ENCODE measurements at regions not wholly inside any gene's neighbourhood (a gene's known extent, or its start where the extent isn't known, plus 50 kb on each side); places are given as distances from the start of the nearest gene placed in this dataset.

DNA sequence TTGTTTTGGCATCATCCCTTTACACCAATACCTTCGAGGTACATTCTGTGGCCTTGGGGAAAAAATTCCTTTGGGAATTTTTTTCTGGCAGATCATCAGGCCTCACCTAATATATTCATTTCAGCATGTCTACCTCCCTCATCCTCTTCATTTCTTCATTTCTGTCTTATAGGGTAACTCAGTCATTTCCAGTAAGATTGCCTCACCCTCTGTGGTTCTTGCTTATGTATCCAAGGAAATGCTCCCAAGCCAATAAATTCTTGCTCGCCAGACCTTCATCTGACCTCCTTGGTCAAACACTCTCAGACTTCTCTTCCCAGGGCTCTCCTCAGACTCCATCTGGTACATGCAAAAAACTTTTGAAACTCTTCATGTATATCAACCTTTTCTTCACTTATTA is 265.6 kb downstream of the TMX3 start:
- no peaks in the 10 kb centered on the region for H3K36me3 ChIP-seq (replicated peaks; ENCODE audit: low read depth, low read length)
- no peak overlapping the region for H3K4me3 ChIP-seq (ENCODE audit: low read length)
- H3K9me3 ChIP-seq (ENCODE audit: insufficient read depth, low read length) = peaks cover 3% of the 10 kb centered on the region; the same call in 1 of the 2 replicates
- H3K27ac ChIP-seq (ENCODE audit: low read length) = no peak overlapping the region
- H3K4me2 ChIP-seq (ENCODE audit: low read length) = no peak overlapping the region
- no peaks in the 10 kb centered on the region for H3K27me3 ChIP-seq (ENCODE audit: low read depth, low read length)
- no peaks in the 10 kb centered on the region; the same call in 1 of the 2 replicates for H3K4me1 ChIP-seq (ENCODE audit: low read length)
- no peak overlapping the region for H2AFZ ChIP-seq (ENCODE audit: low read depth, low read length)
- no peaks in the 10 kb centered on the region for H4K20me1 ChIP-seq (ENCODE audit: insufficient read depth, low read length)
- TF ChIP-seq, protein P1, sequence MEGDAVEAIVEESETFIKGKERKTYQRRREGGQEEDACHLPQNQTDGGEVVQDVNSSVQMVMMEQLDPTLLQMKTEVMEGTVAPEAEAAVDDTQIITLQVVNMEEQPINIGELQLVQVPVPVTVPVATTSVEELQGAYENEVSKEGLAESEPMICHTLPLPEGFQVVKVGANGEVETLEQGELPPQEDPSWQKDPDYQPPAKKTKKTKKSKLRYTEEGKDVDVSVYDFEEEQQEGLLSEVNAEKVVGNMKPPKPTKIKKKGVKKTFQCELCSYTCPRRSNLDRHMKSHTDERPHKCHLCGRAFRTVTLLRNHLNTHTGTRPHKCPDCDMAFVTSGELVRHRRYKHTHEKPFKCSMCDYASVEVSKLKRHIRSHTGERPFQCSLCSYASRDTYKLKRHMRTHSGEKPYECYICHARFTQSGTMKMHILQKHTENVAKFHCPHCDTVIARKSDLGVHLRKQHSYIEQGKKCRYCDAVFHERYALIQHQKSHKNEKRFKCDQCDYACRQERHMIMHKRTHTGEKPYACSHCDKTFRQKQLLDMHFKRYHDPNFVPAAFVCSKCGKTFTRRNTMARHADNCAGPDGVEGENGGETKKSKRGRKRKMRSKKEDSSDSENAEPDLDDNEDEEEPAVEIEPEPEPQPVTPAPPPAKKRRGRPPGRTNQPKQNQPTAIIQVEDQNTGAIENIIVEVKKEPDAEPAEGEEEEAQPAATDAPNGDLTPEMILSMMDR (IDR thresholded peaks at IDR 0.05; ENCODE audit: low read depth, low read length) = no peak
- TF ChIP-seq EZH2phosphoT487 (IDR thresholded peaks at IDR 0.05; ENCODE audit: low read depth) = no peak
- no peaks in the 10 kb centered on the region for H3K79me2 ChIP-seq (ENCODE audit: low read length)
- H3K9ac ChIP-seq (ENCODE audit: low read length) = no peak overlapping the region

DNA sequence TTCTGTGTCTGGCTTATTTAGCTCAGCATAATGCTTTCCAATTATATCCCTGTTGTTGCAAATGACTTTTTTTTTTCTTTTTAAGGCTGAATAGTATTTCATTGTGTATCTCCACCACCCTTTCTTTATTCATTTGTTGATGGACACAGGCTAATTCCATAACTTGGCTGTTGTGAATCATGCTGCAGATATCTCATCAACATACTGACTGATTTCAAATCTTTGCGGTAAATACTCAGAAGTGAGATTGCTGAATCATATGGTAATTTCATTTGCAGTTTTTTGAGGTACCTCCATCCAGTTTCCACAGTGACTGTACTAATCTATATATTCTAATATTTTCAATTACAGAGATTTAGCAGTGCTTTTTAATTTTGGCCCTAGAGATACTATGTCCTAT is 266.2 kb downstream of the TMX3 start:
- H3K4me2 ChIP-seq (ENCODE audit: low read length) = no peak overlapping the region
- H2AFZ ChIP-seq (ENCODE audit: low read depth, low read length) = no peak overlapping the region
- no peak for TF ChIP-seq EZH2phosphoT487 (IDR thresholded peaks at IDR 0.05; ENCODE audit: low read depth)
- TF ChIP-seq, protein P1 (IDR thresholded peaks at IDR 0.05; ENCODE audit: low read depth, low read length) = no peak
- H3K27me3 ChIP-seq (ENCODE audit: low read depth, low read length) = no peaks in the 10 kb centered on the region
- H3K36me3 ChIP-seq (replicated peaks; ENCODE audit: low read depth, low read length) = no peaks in the 10 kb centered on the region
- no peak overlapping the region for H3K4me3 ChIP-seq (ENCODE audit: low read length)
- no peak overlapping the region for H3K9ac ChIP-seq (ENCODE audit: low read length)
- H4K20me1 ChIP-seq (ENCODE audit: insufficient read depth, low read length) = no peaks in the 10 kb centered on the region
- no peaks in the 10 kb centered on the region for H3K79me2 ChIP-seq (ENCODE audit: low read length)
- H3K9me3 ChIP-seq (ENCODE audit: insufficient read depth, low read length) = peaks cover 3% of the 10 kb centered on the region; the same call in 1 of the 2 replicates
- no peaks in the 10 kb centered on the region; the same call in 1 of the 2 replicates for H3K4me1 ChIP-seq (ENCODE audit: low read length)
- H3K27ac ChIP-seq (ENCODE audit: low read length) = no peak overlapping the region

DNA sequence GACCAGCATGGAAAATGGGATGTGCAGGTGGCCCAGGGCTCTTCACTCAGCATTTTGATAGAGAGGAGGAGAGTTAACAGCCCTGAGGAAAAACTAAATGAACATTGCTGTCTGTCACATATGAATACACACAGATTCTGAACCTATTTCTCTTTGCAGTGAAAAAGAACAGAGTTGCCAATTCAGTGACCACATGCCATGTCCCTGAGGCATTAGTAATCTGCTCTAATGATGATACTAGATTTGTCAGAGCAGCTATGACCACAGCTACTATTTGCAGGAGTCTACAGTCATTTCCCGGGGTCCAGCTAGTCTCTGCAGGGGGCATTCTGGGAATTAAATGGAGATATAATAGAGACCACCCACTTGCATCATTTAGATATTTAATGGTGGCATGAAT is 267.6 kb downstream of the TMX3 start:
- H3K4me3 ChIP-seq (ENCODE audit: low read length) = no peak overlapping the region
- no peak overlapping the region for H2AFZ ChIP-seq (ENCODE audit: low read depth, low read length)
- no peaks in the 10 kb centered on the region; the same call in 1 of the 2 replicates for H3K4me1 ChIP-seq (ENCODE audit: low read length)
- H3K27ac ChIP-seq (ENCODE audit: low read length) = no peak overlapping the region
- no peaks in the 10 kb centered on the region for H4K20me1 ChIP-seq (ENCODE audit: insufficient read depth, low read length)
- no peaks in the 10 kb centered on the region for H3K79me2 ChIP-seq (ENCODE audit: low read length)
- no peak overlapping the region for H3K9ac ChIP-seq (ENCODE audit: low read length)
- no peak for TF ChIP-seq EZH2phosphoT487 (IDR thresholded peaks at IDR 0.05; ENCODE audit: low read depth)
- TF ChIP-seq, protein P1 (IDR thresholded peaks at IDR 0.05; ENCODE audit: low read depth, low read length) = no peak
- no peaks in the 10 kb centered on the region for H3K27me3 ChIP-seq (ENCODE audit: low read depth, low read length)
- H3K9me3 ChIP-seq (ENCODE audit: insufficient read depth, low read length) = peaks cover 1% of the 10 kb centered on the region; the same call in 1 of the 2 replicates
- H3K36me3 ChIP-seq (replicated peaks; ENCODE audit: low read depth, low read length) = no peaks in the 10 kb centered on the region
- H3K4me2 ChIP-seq (ENCODE audit: low read length) = no peak overlapping the region

DNA sequence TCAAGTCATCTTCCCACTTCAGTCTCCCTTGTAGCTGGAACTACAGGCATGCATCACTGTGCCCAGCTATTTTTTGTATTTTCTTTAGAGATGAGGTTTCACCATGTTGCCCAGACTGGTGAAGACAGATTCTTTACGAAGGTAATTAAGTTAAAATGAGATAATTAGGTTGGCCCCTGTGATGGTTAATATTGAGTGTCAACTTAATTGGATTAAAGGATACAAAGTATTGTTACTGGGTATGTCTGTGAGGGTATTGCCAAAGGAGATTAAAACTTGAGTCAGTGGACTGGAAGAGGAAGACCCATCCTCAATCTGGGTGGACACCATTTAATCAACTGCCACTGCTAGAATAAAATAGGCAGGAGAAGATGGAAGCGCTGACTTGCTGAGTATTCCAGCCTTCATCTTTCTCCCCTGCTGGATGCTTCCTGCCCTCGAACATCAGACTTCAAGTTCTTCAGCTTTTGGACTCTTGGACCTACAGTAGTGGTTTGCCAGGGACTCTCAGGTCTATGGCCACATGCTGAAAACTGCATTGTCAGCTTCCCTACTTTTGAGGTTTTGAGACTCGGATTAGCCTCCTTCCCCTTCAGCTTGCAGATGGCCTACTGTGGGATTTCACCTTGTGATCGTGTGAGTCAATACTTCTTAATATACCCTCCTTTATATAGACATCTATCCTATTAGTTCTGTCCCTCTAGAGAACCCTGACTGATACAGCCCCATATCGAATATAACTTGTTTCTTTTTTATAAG is 269.1 kb downstream of the TMX3 start:
- H3K4me2 ChIP-seq (ENCODE audit: low read length) = no peak overlapping the region
- no peaks in the 10 kb centered on the region for H3K79me2 ChIP-seq (ENCODE audit: low read length)
- H3K4me3 ChIP-seq (ENCODE audit: low read length) = no peak overlapping the region
- no peak overlapping the region for H3K9ac ChIP-seq (ENCODE audit: low read length)
- TF ChIP-seq EZH2phosphoT487 (IDR thresholded peaks at IDR 0.05; ENCODE audit: low read depth) = no peak
- TF ChIP-seq, protein P1 (IDR thresholded peaks at IDR 0.05; ENCODE audit: low read depth, low read length) = no peak
- no peaks in the 10 kb centered on the region for H3K27me3 ChIP-seq (ENCODE audit: low read depth, low read length)
- H3K27ac ChIP-seq (ENCODE audit: low read length) = no peak overlapping the region
- no peak overlapping the region for H2AFZ ChIP-seq (ENCODE audit: low read depth, low read length)
- H4K20me1 ChIP-seq (ENCODE audit: insufficient read depth, low read length) = no peaks in the 10 kb centered on the region
- H3K4me1 ChIP-seq (ENCODE audit: low read length) = no peaks in the 10 kb centered on the region; the same call in 1 of the 2 replicates
- H3K9me3 ChIP-seq (ENCODE audit: insufficient read depth, low read length) = no peaks in the 10 kb centered on the region
- H3K36me3 ChIP-seq (replicated peaks; ENCODE audit: low read depth, low read length) = no peaks in the 10 kb centered on the region

Measured in OCI-LY3 (cell line).